ENCODE measurements at regions not wholly inside any gene's neighbourhood (a gene's known extent, or its start where the extent isn't known, plus 50 kb on each side); places are given as distances from the start of the nearest gene placed in this dataset.

GRCh38 chr9:82161876-82162275 lies 173.3 kb downstream of the SPATA31D1 start:
- no peak overlapping the region for H3K4me2 ChIP-seq (ENCODE audit: low read length)
- H3K27ac ChIP-seq (ENCODE audit: low read depth, low read length) = no peak overlapping the region
- no peaks in the 10 kb centered on the region for H4K20me1 ChIP-seq (ENCODE audit: control insufficient read depth, insufficient read depth, low read depth, low read length)
- TF ChIP-seq EZH2phosphoT487 (IDR thresholded peaks at IDR 0.05; ENCODE audit: borderline replicate concordance, low read length) = no peak
- TF ChIP-seq, protein P1, sequence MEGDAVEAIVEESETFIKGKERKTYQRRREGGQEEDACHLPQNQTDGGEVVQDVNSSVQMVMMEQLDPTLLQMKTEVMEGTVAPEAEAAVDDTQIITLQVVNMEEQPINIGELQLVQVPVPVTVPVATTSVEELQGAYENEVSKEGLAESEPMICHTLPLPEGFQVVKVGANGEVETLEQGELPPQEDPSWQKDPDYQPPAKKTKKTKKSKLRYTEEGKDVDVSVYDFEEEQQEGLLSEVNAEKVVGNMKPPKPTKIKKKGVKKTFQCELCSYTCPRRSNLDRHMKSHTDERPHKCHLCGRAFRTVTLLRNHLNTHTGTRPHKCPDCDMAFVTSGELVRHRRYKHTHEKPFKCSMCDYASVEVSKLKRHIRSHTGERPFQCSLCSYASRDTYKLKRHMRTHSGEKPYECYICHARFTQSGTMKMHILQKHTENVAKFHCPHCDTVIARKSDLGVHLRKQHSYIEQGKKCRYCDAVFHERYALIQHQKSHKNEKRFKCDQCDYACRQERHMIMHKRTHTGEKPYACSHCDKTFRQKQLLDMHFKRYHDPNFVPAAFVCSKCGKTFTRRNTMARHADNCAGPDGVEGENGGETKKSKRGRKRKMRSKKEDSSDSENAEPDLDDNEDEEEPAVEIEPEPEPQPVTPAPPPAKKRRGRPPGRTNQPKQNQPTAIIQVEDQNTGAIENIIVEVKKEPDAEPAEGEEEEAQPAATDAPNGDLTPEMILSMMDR (IDR thresholded peaks at IDR 0.05; ENCODE audit: low read depth, low read length, poor library complexity, severe bottlenecking) = no peak
- H3K9me3 ChIP-seq (ENCODE audit: control insufficient read depth, insufficient read depth, low read length) = no peaks in the 10 kb centered on the region
- H3K79me2 ChIP-seq (ENCODE audit: control insufficient read depth, low read length) = no peaks in the 10 kb centered on the region
- H3K4me1 ChIP-seq (ENCODE audit: control insufficient read depth, low read length) = no peaks in the 10 kb centered on the region
- no peaks in the 10 kb centered on the region for H3K36me3 ChIP-seq (ENCODE audit: control insufficient read depth, low read length)
- no peaks in the 10 kb centered on the region for H3F3A ChIP-seq (ENCODE audit: control insufficient read depth, insufficient read depth)
- H3K4me3 ChIP-seq (ENCODE audit: low read length) = no peak overlapping the region
- H3K27me3 ChIP-seq (ENCODE audit: control insufficient read depth, low read length) = no peaks in the 10 kb centered on the region
- H3K9me2 ChIP-seq (replicated peaks; ENCODE audit: control insufficient read depth, low read length) = no peaks in the 10 kb centered on the region

DNA sequence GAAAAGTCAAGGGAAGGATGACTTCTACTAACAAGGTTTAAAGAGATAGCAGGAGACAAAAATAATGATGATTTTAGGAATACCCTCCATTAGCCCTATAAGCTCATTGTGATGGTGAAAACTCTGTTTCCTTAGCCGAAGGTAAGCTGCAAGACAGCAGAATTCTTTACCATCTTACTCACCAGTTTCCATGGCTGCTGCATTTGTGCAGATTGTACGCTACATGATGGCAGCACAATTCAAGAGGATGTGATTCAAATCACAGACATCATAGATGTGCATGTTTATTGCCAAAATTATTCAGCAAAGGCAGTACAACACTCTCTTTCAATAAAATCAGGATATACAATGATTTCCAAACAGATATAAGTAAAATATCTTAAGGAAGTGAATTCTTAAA lies 175.6 kb downstream of the SPATA31D1 start:
- H3K36me3 ChIP-seq (ENCODE audit: control insufficient read depth, low read length) = no peaks in the 10 kb centered on the region
- H3K9me3 ChIP-seq (ENCODE audit: control insufficient read depth, insufficient read depth, low read length) = no peaks in the 10 kb centered on the region
- no peak overlapping the region for H3K4me2 ChIP-seq (ENCODE audit: low read length)
- no peaks in the 10 kb centered on the region for H3F3A ChIP-seq (ENCODE audit: control insufficient read depth, insufficient read depth)
- H4K20me1 ChIP-seq (ENCODE audit: control insufficient read depth, insufficient read depth, low read depth, low read length) = no peaks in the 10 kb centered on the region
- no peaks in the 10 kb centered on the region for H3K79me2 ChIP-seq (ENCODE audit: control insufficient read depth, low read length)
- H3K27ac ChIP-seq (ENCODE audit: low read depth, low read length) = no peak overlapping the region
- no peak overlapping the region for H3K4me3 ChIP-seq (ENCODE audit: low read length)
- H3K9me2 ChIP-seq (replicated peaks; ENCODE audit: control insufficient read depth, low read length) = no peaks in the 10 kb centered on the region
- no peaks in the 10 kb centered on the region for H3K27me3 ChIP-seq (ENCODE audit: control insufficient read depth, low read length)
- no peaks in the 10 kb centered on the region for H3K4me1 ChIP-seq (ENCODE audit: control insufficient read depth, low read length)
- TF ChIP-seq EZH2phosphoT487 (IDR thresholded peaks at IDR 0.05; ENCODE audit: borderline replicate concordance, low read length) = no peak
- TF ChIP-seq, protein P1 (IDR thresholded peaks at IDR 0.05; ENCODE audit: low read depth, low read length, poor library complexity, severe bottlenecking) = no peak

GRCh38 chr9:82167296-82167695 lies 178.7 kb downstream of the SPATA31D1 start:
- no peaks in the 10 kb centered on the region for H3K9me2 ChIP-seq (replicated peaks; ENCODE audit: control insufficient read depth, low read length)
- no peak overlapping the region for H3K27ac ChIP-seq (ENCODE audit: low read depth, low read length)
- H4K20me1 ChIP-seq (ENCODE audit: control insufficient read depth, insufficient read depth, low read depth, low read length) = no peaks in the 10 kb centered on the region
- no peaks in the 10 kb centered on the region for H3K9me3 ChIP-seq (ENCODE audit: control insufficient read depth, insufficient read depth, low read length)
- no peaks in the 10 kb centered on the region for H3K36me3 ChIP-seq (ENCODE audit: control insufficient read depth, low read length)
- no peak for TF ChIP-seq EZH2phosphoT487 (IDR thresholded peaks at IDR 0.05; ENCODE audit: borderline replicate concordance, low read length)
- TF ChIP-seq, protein P1 (IDR thresholded peaks at IDR 0.05; ENCODE audit: low read depth, low read length, poor library complexity, severe bottlenecking) = no peak
- no peaks in the 10 kb centered on the region for H3K27me3 ChIP-seq (ENCODE audit: control insufficient read depth, low read length)
- H3K79me2 ChIP-seq (ENCODE audit: control insufficient read depth, low read length) = no peaks in the 10 kb centered on the region
- H3K4me1 ChIP-seq (ENCODE audit: control insufficient read depth, low read length) = no peaks in the 10 kb centered on the region
- H3F3A ChIP-seq (ENCODE audit: control insufficient read depth, insufficient read depth) = no peaks in the 10 kb centered on the region
- no peak overlapping the region for H3K4me2 ChIP-seq (ENCODE audit: low read length)
- H3K4me3 ChIP-seq (ENCODE audit: low read length) = no peak overlapping the region

DNA sequence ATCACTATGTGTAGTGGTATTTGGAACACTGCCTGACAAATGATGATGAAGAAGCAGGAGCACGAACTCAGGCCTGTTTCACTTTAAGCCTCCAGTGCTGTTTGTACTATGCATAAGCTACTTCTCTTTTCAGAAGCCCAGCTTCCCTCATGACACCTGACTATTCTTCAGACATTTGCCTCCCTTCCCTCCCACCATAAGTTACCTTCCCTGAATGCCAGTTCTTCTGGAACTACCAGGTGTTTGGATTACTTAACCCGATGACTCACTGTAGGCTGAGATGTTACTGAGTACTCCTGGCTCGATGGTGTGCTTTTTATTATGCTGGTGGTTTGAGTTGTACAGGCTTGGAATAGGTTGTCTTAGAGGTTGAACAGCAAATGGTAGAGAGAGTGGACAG lies 180.0 kb downstream of the SPATA31D1 start:
- Histone ChIP-seq H3K36me3 (ENCODE audit: control insufficient read depth, low read length) (no peaks in the 10 kb centered on the region), H3K27me3 (ENCODE audit: control insufficient read depth, low read length) (no peaks in the 10 kb centered on the region), H3K9me3 (ENCODE audit: control insufficient read depth, insufficient read depth, low read length) (no peaks in the 10 kb centered on the region), H3K9me2 (replicated peaks; ENCODE audit: control insufficient read depth, low read length) (no peaks in the 10 kb centered on the region), H4K20me1 (ENCODE audit: control insufficient read depth, insufficient read depth, low read depth, low read length) (no peaks in the 10 kb centered on the region), H3K79me2 (ENCODE audit: control insufficient read depth, low read length) (no peaks in the 10 kb centered on the region), H3K4me3 (ENCODE audit: low read length) (no peak overlapping the region), H3F3A (ENCODE audit: control insufficient read depth, insufficient read depth) (no peaks in the 10 kb centered on the region), H3K4me1 (ENCODE audit: control insufficient read depth, low read length) (no peaks in the 10 kb centered on the region), H3K4me2 (ENCODE audit: low read length) (no peak overlapping the region), H3K27ac (ENCODE audit: low read depth, low read length) (no peak overlapping the region)
- TF ChIP-seq, protein P1 (IDR thresholded peaks at IDR 0.05; ENCODE audit: low read depth, low read length, poor library complexity, severe bottlenecking) = no peak
- no peak for TF ChIP-seq EZH2phosphoT487 (IDR thresholded peaks at IDR 0.05; ENCODE audit: borderline replicate concordance, low read length)

All from DOHH2 (cell line).